ENCODE measurements at regions not wholly inside any gene's neighbourhood (a gene's known extent, or its start where the extent isn't known, plus 50 kb on each side); places are given as distances from the start of the nearest gene placed in this dataset.

- TF ChIP-seq CTCF (optimal IDR thresholded peaks at IDR 0.05 in 1 of 3, IDR thresholded peaks at IDR 0.05 in 1 of 3, conservative IDR thresholded peaks at IDR 0.05 in 1 of 3; ENCODE audit: extremely low read depth in 1 of 3, insufficient read depth in 2 of 3, low read length in 3 of 3) (no peak), EZH2 (IDR thresholded peaks at IDR 0.05; ENCODE audit: low read length) (no peak)
Observed at GRCh38 chrX:129019412-129019811, 503.9 kb downstream of the SMARCA1 start.

Measured in keratinocyte (primary cell).